ENCODE measurements at regions not wholly inside any gene's neighbourhood (a gene's known extent, or its start where the extent isn't known, plus 50 kb on each side); places are given as distances from the start of the nearest gene placed in this dataset.

GRCh38 chr14:83356080-83356479, 1822.4 kb upstream of the SEL1L start:
- Mint-ChIP-seq H3K4me1 (ENCODE audit: low read depth) (no peaks in the 10 kb centered on the region), H3K27me3 (no peaks in the 10 kb centered on the region), H3K27ac (no peak overlapping the region), H3K4me3 (no peak overlapping the region), H3K36me3 (ENCODE audit: low read depth) (no peaks in the 10 kb centered on the region), H3K9me3 (peaks cover 9% of the 10 kb centered on the region)

DNA sequence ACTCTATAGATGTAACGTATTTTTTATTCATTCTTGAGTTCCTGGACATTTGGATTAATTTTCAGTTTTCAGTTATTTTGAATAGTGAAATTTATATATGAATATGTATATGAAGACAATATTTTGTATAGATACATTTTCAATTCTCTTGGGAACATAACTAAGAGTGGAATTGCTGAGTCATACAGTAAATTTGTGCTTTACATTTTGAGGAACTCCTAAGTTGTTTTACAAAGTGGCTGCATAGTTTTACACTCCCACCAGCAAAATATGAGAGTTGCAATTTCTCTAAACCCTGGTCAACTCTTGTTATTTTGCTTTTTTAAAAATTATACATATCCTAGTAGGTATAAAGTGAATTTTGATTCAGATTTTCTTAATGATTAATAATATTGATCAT, 1838.6 kb upstream of the SEL1L start:
- H3K4me3 Mint-ChIP-seq: no peak overlapping the region
- no peaks in the 10 kb centered on the region for H3K4me1 Mint-ChIP-seq (ENCODE audit: low read depth)
- H3K36me3 Mint-ChIP-seq (ENCODE audit: low read depth): no peaks in the 10 kb centered on the region
- no peak overlapping the region for H3K27ac Mint-ChIP-seq
- no peaks in the 10 kb centered on the region for H3K27me3 Mint-ChIP-seq
- peaks cover 14% of the 10 kb centered on the region for H3K9me3 Mint-ChIP-seq

DNA sequence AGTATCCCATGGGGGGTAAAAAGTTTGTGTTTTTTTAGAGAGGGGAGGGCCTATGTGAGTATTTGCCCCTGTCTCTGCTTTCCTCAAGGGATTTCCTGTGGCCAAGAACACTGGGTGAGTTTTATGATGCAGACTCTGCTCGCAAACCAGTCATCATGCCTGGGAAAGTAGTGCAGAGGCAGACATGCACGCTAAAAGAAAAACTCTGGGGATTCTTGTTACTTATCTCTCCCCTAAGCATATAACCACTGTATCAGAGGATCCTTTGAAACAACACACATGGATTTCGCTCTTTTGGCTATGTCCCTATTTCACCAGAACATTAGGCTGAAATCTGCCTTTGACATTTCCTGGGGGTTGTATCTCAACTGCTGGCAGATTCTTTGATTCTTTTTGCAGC, 1845.8 kb upstream of the SEL1L start:
- no peak overlapping the region for H3K4me3 Mint-ChIP-seq
- H3K4me1 Mint-ChIP-seq (ENCODE audit: low read depth): no peaks in the 10 kb centered on the region
- no peaks in the 10 kb centered on the region for H3K36me3 Mint-ChIP-seq (ENCODE audit: low read depth)
- H3K27ac Mint-ChIP-seq: no peak overlapping the region
- H3K27me3 Mint-ChIP-seq: no peaks in the 10 kb centered on the region
- H3K9me3 Mint-ChIP-seq: peaks cover 13% of the 10 kb centered on the region

- Mint-ChIP-seq H3K27ac (no peak overlapping the region), H3K4me3 (no peak overlapping the region), H3K27me3 (no peaks in the 10 kb centered on the region), H3K4me1 (ENCODE audit: low read depth) (no peaks in the 10 kb centered on the region), H3K9me3 (peaks cover 22% of the 10 kb centered on the region), H3K36me3 (ENCODE audit: low read depth) (no peaks in the 10 kb centered on the region)
Observed at GRCh38 chr14:83384253-83384652, 1850.6 kb upstream of the SEL1L start.

DNA sequence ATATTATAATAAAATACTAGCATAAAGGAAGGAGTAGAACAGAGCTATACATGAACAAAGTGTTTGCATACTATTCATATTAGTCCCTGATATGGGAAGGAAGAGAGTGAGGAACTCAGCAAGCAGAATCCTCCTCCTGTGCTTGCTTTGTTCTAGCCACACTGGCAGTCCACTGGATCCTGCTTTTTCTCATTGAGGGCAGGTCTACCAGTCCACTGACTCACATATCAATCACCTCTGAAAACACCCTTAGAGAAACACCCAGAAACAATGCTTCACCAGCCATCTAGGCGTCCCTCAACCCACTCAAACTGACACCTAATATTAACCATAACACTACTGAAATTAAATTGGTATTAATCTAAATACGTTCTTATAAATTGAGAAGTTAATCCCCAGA, 1861.7 kb upstream of the SEL1L start:
- H3K27ac Mint-ChIP-seq: no peak overlapping the region
- H3K9me3 Mint-ChIP-seq: no peaks in the 10 kb centered on the region
- no peaks in the 10 kb centered on the region for H3K27me3 Mint-ChIP-seq
- H3K36me3 Mint-ChIP-seq (ENCODE audit: low read depth): no peaks in the 10 kb centered on the region
- no peaks in the 10 kb centered on the region for H3K4me1 Mint-ChIP-seq (ENCODE audit: low read depth)
- no peak overlapping the region for H3K4me3 Mint-ChIP-seq

DNA sequence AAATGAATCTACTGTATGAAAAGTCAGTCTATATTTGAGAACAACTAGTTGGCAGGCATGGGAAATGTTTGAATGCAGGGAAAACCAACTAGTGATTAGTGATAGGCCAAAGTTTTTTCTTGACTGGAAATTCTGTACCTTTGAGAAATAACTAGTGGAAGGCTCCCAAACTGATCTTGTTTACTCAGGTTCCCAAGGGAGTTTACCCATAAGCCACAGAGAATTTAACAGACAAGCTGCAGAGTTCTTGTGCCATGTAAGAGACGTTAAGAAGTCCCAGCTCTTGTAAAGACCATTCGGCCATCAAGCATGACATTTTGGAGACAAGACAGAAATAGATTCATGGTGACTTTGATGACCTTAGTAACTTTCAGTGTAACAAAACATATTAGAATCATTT, 1882.8 kb upstream of the SEL1L start:
- Mint-ChIP-seq H3K9me3 (peaks cover 6% of the 10 kb centered on the region), H3K4me1 (ENCODE audit: low read depth) (no peaks in the 10 kb centered on the region), H3K36me3 (ENCODE audit: low read depth) (no peaks in the 10 kb centered on the region), H3K27ac (no peak overlapping the region), H3K27me3 (no peaks in the 10 kb centered on the region), H3K4me3 (no peak overlapping the region)

- Mint-ChIP-seq H3K9me3 (peaks cover 3% of the 10 kb centered on the region), H3K27me3 (no peaks in the 10 kb centered on the region), H3K36me3 (ENCODE audit: low read depth) (no peaks in the 10 kb centered on the region)
Observed at GRCh38 chr14:83419420-83419819, 1885.8 kb upstream of the SEL1L start.

DNA sequence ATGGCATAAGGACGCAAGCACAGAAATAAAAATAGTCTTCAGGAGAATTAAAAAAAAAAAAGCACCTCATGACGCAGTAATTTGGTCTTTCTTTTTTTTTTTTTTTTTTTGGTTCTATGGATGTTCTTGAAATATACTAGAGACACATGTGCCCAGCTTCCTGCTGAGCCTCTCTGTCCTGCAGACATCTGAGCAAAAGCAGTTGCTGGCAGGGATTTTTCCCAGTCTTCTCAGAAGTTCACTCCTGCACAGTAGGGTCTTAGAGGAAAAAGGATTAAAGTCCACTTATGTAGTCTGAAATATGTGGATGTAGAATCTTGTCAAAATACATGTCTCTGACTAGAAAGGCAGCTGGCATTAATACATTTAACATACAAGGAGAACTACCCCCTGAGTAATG, 1888.1 kb upstream of the SEL1L start:
- Mint-ChIP-seq H3K4me1 (ENCODE audit: low read depth) (no peaks in the 10 kb centered on the region), H3K4me3 (no peak overlapping the region), H3K27ac (no peak overlapping the region), H3K9me3 (peaks cover 4% of the 10 kb centered on the region), H3K27me3 (no peaks in the 10 kb centered on the region), H3K36me3 (ENCODE audit: low read depth) (no peaks in the 10 kb centered on the region)

More at GRCh38 chr14:83419420-83419819, 1885.8 kb upstream of the SEL1L start:
- no peak overlapping the region for H3K4me3 Mint-ChIP-seq
- no peak overlapping the region for H3K27ac Mint-ChIP-seq
- H3K4me1 Mint-ChIP-seq (ENCODE audit: low read depth): no peaks in the 10 kb centered on the region

- Mint-ChIP-seq H3K27me3 (no peaks in the 10 kb centered on the region), H3K4me3 (no peak overlapping the region), H3K4me1 (ENCODE audit: low read depth) (no peaks in the 10 kb centered on the region), H3K9me3 (peaks cover 4% of the 10 kb centered on the region), H3K27ac (no peak overlapping the region), H3K36me3 (ENCODE audit: low read depth) (no peaks in the 10 kb centered on the region)
Observed at GRCh38 chr14:83425138-83425537, 1891.5 kb upstream of the SEL1L start.

GRCh38 chr14:83425706-83426105, 1892.1 kb upstream of the SEL1L start:
- Mint-ChIP-seq H3K27me3 (no peaks in the 10 kb centered on the region), H3K27ac (no peak overlapping the region), H3K9me3 (peaks cover 4% of the 10 kb centered on the region), H3K4me3 (no peak overlapping the region), H3K4me1 (ENCODE audit: low read depth) (no peaks in the 10 kb centered on the region), H3K36me3 (ENCODE audit: low read depth) (no peaks in the 10 kb centered on the region)

DNA sequence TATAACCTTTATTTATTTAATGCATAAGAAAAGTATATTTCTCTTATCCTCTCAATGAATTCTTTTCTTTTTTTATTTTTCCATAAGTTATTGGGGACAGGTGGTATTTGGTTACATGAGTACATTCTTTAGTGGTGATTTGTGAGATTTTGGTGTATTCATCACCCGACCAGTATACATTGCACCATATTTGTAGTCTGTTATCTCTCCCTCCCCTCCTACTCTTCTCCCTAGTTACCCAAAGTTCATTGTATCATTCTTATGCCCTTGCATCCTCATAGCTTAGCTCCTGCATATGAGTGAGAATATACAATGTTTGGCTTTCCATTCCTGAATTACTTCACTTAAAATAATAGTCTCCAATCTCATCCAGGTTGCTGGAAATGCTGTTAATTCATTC, 1900.0 kb upstream of the SEL1L start:
- Mint-ChIP-seq H3K27me3 (no peaks in the 10 kb centered on the region), H3K9me3 (peaks cover 4% of the 10 kb centered on the region), H3K4me3 (no peak overlapping the region), H3K4me1 (ENCODE audit: low read depth) (no peaks in the 10 kb centered on the region), H3K36me3 (ENCODE audit: low read depth) (no peaks in the 10 kb centered on the region), H3K27ac (no peak overlapping the region)

DNA sequence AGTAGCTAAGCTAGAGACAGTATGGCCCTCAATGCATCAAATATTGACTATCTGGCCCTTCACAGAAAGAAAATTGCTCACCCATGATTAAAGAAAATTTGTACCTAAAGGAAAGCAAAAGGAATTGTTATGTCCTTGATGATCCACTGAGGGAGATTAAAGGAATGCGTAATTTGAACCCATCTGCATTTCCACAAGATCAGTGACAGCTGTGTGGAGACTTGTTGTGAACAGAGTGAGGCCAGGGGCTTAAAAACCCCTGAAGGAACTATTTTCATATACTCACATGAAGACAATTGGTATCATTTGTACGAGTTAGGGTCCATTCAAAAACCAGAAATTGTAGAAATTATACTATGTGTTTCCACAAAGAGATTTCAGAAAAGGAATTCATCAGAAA, 1908.1 kb upstream of the SEL1L start:
- Mint-ChIP-seq H3K27me3 (no peaks in the 10 kb centered on the region), H3K27ac (no peak overlapping the region), H3K36me3 (ENCODE audit: low read depth) (no peaks in the 10 kb centered on the region), H3K4me1 (ENCODE audit: low read depth) (no peaks in the 10 kb centered on the region), H3K9me3 (no peaks in the 10 kb centered on the region), H3K4me3 (no peak overlapping the region)

DNA sequence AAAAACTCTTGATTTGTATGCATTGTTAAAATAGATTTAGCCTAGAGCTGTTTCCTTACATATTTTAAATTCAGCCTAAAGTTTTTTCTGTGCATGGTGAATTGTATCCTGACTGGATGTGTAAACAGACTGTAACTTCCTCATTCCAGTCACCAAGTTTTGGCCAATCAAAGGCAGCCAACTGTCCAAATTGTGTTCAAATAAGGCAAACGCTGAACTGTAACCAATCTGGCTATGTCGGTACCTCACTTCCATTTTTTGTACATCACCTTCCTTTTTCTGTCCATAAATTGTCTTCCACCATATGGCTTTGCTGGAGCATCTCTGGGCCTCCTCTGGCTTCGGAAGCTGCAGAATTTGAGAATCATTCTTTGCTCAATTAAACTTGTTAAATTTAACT, 1921.9 kb upstream of the SEL1L start:
- Mint-ChIP-seq H3K27me3 (no peaks in the 10 kb centered on the region), H3K4me1 (ENCODE audit: low read depth) (no peaks in the 10 kb centered on the region), H3K9me3 (peaks cover 40% of the 10 kb centered on the region), H3K4me3 (no peak overlapping the region), H3K27ac (no peak overlapping the region), H3K36me3 (ENCODE audit: low read depth) (no peaks in the 10 kb centered on the region)

DNA sequence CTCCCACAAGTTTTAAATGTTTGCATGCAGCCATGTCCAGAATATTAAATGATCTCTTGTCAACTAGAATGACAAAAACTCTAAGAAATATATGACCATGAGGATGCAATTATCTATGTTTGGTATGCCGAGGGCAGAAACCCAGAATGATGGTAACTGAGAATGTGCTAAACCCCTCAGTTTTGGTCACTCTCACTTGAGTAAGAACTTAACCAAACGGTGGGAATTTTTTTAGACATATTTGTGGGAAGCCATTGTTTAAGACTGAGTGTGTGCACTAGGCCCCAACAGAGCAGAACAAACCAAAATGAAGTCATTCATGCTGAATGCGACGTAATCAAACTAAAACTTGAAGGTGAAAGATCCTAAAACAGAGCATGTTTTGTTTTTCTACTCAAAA, 1927.9 kb upstream of the SEL1L start:
- Mint-ChIP-seq H3K4me3 (no peak overlapping the region), H3K27me3 (no peaks in the 10 kb centered on the region), H3K9me3 (peaks cover 14% of the 10 kb centered on the region), H3K36me3 (ENCODE audit: low read depth) (no peaks in the 10 kb centered on the region), H3K27ac (no peak overlapping the region), H3K4me1 (ENCODE audit: low read depth) (no peaks in the 10 kb centered on the region)

GRCh38 chr14:83462759-83463158, 1929.1 kb upstream of the SEL1L start:
- H3K4me1 Mint-ChIP-seq (ENCODE audit: low read depth): no peaks in the 10 kb centered on the region
- H3K36me3 Mint-ChIP-seq (ENCODE audit: low read depth): no peaks in the 10 kb centered on the region
- H3K27ac Mint-ChIP-seq: no peak overlapping the region
- H3K4me3 Mint-ChIP-seq: no peak overlapping the region
- H3K27me3 Mint-ChIP-seq: no peaks in the 10 kb centered on the region
- H3K9me3 Mint-ChIP-seq: peaks cover 14% of the 10 kb centered on the region

DNA sequence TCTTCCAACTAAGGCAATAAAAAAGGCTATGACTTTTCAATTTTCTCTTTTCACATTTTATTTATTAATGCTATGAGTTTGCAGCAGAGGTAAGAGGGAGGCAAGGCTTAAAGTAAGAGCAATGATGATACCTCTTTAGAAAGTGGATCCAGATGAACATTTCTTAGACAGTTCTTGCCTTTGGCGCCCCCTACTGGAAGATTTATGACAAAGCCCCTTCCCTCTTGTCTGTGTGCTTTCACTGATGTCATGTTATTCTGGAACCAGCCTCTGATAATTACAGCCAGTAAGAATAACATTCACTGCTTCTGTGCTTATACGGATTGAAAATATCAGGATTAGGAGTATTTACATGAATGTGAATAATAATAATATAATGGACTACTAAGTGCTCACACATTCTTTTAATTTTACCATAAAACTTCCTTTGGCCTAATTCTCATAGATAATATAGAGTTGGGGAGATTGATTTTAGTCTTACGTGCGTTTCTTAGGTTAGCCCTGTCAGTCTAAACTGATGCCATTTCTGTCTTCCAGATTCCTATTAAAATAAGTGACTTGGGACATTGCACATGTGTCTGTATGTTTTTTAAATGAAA, 1929.9 kb upstream of the SEL1L start:
- Mint-ChIP-seq H3K4me1 (ENCODE audit: low read depth) (no peaks in the 10 kb centered on the region), H3K9me3 (peaks cover 11% of the 10 kb centered on the region), H3K27me3 (no peaks in the 10 kb centered on the region), H3K36me3 (ENCODE audit: low read depth) (no peaks in the 10 kb centered on the region), H3K4me3 (no peak overlapping the region), H3K27ac (no peak overlapping the region)

Measured in stimulated activated naive CD8-positive, alpha-beta T cell treated with anti-CD3 and anti-CD28 coated beads, Interleukin-15, Interleukin-2, amounts not matched to agents 100 ng/mL and 50 ng/mL, for 24 hours (primary cell).